HPDE6-E6E7 (cell line): ENCODE measurements at regions not wholly inside any gene's neighbourhood (a gene's known extent, or its start where the extent isn't known, plus 50 kb on each side); places are given as distances from the start of the nearest gene placed in this dataset.
A peak's percentile ranks its signal among the peaks of the same experiment; 100 is the strongest.

Source experiments
- DNase-seq: peaks from one replicate; pipeline ENCODE4 v3.0.0; 2011; ENCODE audit warnings: missing footprints; ENCODE audit errors: extremely low spot score

- no peak for DNase-seq
These were observed 80.6 kb upstream of the LINGO1 start for GRCh38 chr15:77713281-77713680.

DNA sequence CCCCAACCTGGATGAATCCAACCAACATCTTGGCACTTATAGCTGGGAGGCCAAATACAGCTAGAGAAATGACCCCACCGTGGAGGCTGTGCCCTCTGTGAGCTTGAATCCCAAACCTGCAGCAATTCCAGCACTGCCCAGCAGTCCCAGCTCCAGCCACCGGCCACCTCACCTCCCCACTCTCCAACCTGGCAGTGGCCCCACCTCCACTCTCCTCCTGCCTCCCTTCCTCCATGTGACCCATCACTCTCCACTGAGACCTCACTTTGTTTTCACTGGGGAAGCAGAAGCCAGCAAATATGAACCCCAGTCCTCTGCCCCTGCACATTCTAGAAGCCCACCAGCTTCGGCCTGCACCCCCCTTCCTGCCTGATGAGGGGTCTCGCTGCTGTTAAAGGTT is 79.7 kb upstream of the LINGO1 start:
- no peak for DNase-seq

- DNase-seq = no peak
These were observed 77.9 kb upstream of the LINGO1 start for GRCh38 chr15:77710637-77711036.

DNA sequence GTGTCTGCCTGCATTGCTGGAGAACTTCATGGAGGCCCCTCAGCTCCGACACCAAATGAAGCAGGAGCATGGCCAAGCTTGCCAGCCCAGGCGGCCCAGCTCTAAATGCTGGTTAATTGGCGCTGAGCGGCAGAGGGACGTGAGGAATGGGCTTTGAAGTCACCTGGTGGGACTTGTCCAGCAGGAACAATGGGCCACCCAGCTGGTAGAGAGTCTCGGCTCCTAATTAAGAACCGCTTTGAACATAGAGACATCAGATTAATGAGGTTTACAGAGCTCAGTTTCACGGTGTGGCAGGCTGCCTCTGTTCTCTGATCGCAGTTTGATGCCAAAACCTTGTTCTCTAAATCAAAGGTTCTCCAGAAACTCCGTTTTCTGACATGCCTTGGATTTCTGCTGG is 77.5 kb upstream of the LINGO1 start:
- DNase-seq = no peak

GRCh38 chr15:77709135-77709886 is 76.6 kb upstream of the LINGO1 start:
- no peak for DNase-seq

DNA sequence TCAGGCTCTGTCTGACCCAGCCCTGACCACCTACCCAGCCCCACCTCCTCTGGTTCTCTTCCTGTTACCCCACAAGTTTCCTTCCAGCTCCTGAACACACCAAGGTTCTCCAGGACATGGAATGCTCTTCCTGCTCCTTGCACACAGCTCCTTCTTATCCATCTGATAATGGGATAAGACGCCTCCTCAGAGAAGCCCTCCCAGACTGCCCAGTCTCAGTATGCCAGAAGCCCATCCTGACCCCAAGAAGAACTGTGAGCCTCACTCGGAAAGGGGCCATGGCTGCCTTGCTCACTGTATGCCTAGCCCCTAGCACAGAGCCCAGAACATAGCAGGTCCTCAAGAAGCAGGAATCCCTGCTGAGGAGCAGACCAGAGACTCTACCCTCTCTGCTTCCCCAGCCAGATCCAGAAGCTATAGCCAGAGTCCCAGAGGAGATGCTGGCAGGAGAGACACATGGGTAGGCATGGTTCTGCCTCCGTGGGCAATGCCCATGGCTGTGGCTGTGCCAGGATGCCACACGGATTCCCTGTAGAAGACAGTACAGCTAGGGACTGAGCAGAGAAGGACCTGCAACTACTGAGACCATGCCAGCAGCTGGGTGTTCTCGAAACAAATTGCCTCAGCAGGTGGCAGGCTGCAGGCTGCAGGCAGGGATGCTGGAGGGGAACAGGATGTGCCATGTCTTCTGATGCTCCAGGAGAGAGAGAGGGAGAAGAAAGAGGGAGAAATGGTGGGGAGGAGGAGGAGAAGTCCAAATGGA is 74.0 kb upstream of the LINGO1 start:
- DNase-seq = no peak

GRCh38 chr15:77702211-77702957 is 69.7 kb upstream of the LINGO1 start:
- peak; percentile 29 for DNase-seq

GRCh38 chr15:77698481-77698880 is 65.8 kb upstream of the LINGO1 start:
- DNase-seq = no peak

GRCh38 chr15:77697893-77698292 is 65.2 kb upstream of the LINGO1 start:
- DNase-seq = no peak

DNA sequence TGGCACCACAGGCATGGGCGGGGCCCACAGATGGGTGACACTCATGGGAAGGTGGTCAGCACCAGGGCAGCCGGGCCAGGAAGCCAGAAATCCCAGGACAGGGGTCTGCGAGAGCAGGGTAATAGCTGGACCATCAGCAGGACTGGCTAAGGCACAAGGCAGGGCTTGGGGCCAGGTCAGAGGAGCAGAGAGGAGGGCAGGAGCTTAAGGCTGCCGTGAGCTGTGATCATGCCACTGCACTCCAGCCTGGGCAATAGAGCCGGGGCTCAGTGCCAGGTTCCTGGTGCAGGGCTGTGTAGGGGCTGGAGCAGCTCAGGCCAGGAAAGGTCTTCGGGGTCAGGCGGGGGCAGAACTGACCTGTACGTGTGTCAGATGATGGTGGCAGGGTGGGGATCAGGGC is 64.2 kb upstream of the LINGO1 start:
- DNase-seq = no peak

DNA sequence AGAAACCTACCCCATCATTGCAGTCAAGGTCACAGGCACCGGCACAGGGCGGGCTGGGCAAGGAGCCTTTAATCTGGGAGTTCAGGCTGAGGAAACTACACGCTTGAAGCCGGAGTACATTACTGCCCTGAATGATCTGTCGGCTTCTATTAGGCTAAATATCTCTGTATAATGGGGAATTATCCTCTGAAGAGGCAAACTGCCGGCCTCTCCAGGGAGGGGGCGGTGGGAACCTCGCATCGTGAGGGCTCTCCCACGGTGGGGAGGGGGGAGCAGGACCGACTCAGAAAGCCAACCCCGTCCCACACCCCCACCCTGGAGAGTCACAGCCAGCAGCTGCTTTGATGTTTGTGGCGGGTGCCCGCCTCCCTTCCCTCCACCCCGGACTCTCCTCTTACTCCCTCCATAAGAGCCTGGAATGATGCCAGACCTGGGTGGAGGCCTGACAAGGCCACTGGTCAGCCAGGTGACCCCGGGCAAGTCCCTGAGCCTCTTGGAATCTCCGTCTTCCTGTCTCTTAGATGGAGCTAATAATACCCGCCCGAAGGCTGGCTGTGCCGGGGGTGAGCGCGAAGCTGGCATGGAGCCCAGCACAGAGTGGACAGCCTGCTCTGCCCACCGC is 63.4 kb upstream of the LINGO1 start:
- DNase-seq = no peak

- DNase-seq = no peak
These were observed 62.8 kb upstream of the LINGO1 start for GRCh38 chr15:77695548-77695947.

GRCh38 chr15:77693576-77693975 is 60.9 kb upstream of the LINGO1 start:
- DNase-seq = no peak

GRCh38 chr15:77692614-77693013 is 59.9 kb upstream of the LINGO1 start:
- no peak for DNase-seq

GRCh38 chr15:77691607-77692006 is 58.9 kb upstream of the LINGO1 start:
- DNase-seq = no peak

DNA sequence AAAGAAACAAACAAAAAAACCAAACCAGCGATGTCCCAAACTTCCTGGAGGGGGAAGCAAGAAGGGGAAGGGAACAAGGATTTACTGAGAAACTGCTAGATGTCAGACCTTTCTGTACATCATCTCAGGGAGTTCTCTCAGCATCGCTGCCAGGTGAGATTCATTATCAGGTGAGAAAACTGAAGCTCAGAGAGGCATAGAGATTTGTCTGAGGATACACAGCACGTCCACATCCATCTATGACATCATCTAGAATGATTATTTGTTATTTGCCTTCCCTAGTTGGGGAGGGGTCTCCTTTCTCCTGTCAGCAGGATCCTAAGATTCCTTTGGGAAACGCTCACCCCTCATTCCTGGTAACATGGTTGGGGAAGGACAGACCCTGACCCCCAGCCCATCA is 57.1 kb upstream of the LINGO1 start:
- DNase-seq = no peak

GRCh38 chr15:77688693-77689092 is 56.0 kb upstream of the LINGO1 start:
- DNase-seq = no peak

GRCh38 chr15:77688266-77688665 is 55.6 kb upstream of the LINGO1 start:
- DNase-seq = no peak

DNA sequence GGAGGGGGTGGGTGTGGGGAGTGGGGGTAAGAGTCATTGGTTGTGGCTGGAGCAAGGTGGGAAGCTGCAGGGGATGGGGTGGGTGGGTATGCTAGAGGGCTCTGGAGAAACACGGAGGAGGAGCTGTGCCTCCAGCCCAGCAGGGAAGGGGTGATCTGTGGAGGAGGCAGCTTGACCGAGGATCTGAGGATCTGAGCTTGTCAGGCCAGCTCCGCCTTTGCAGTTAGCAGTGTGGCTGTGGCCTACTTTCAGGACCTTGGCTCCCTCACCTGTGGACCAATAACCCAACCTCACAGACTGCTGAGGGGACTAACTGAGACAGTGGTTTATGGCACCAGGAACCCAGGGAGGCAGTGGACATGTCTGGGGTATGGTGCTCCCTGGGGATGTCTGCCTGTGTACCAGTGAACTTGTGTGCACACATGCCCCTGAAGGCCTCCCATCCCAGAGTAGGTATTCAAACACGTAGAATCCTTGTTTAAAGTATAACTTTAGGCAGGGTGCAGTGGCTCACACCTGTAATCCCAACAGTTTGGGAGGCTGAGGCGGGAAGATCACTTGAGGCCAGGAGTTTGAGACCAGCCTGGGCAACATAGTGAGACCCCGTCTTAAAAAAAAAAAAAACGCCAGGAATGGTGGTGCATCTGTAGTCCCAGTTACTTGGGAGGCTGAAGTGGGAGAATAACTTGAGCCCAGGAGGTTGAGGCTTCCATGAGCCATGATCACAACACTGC is 52.5 kb upstream of the LINGO1 start:
- no peak for DNase-seq

DNA sequence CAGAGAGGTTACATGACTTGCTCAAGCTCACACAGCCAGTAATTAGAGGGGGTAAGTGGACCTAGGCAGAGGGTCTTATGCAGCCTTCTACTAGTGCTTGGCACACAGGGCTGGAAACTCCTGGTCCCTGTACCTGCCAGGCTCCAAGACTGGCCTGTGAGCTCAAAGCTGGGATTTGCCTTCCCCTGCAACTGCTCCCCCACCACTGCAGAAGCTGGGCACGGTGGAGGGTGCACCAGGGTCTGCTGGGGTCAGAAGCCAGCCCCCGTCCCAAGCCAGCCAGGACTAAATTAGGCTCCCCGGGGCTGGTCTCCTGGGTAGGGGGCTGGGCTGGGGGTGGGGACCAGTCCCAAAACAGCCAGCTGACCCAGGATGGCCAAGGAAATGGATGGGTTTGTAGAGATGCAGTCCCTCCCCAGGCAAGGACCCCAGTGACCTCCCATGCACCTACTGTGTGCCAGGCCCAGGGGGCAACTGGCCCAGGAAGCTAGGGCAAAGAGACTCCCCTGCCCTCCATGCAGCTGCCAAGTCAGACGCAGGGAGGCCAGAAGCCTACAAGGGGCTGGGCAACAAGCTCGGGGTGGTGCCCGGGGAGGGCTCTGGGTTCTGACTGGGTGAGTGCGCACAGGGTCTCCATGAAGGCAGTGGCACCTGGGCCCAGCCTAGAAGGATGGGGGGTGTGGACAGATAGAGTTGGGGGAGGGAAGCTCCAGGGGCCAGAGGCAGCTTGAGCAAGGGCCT is 51.8 kb upstream of the LINGO1 start:
- DNase-seq = no peak

GRCh38 chr15:77682564-77682963 is 49.9 kb upstream of the LINGO1 start:
- DNase-seq = no peak
